ENCODE measurements at regions not wholly inside any gene's neighbourhood (a gene's known extent, or its start where the extent isn't known, plus 50 kb on each side); places are given as distances from the start of the nearest gene placed in this dataset.

DNA sequence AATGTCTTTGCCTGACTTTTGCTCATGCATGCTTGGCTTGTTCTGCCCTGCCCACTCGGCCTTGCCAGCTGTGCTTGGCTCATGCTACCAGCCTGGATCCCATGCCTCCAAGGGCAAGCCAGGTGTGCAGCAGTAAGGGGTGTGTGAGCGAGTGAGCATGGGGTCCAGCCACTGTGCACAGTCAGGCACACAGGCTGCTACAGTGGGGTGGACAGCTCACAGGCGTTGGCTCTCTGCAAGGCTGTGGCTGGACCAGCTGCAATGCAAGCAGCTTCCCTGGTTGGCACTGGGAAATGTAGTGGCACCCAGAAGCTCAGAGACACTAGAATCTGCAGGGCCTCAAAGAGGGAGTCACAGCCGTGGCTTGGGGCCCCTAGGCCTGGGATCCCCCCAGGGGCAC, 529.7 kb downstream of the DSC3 start:
- DNase-seq: no peak

- no peak for DNase-seq
These were observed 531.7 kb downstream of the DSC3 start for GRCh38 chr18:30510882-30511281.

DNA sequence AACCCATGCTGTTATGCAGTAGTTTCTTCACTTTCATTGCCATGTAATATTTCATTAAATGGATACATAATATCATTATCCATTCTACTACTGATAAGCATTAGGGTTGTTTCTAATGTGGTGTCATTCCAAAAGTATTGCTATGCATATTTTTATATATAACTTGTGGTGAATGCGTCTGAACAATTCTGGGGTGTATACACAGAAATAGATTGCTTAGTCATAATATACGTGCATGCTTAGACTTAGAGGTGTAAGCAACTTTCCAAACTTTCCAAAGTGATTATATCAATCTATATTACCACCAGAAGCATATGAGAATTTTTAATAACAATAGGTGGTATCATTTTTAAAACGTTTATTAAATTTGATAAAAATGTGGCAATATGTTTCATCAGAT, 540.9 kb downstream of the DSC3 start:
- no peak for DNase-seq

- no peak for DNase-seq
These were observed 542.1 kb downstream of the DSC3 start for GRCh38 chr18:30500240-30500945.

GRCh38 chr18:30499721-30500120, 542.8 kb downstream of the DSC3 start:
- DNase-seq: no peak

DNA sequence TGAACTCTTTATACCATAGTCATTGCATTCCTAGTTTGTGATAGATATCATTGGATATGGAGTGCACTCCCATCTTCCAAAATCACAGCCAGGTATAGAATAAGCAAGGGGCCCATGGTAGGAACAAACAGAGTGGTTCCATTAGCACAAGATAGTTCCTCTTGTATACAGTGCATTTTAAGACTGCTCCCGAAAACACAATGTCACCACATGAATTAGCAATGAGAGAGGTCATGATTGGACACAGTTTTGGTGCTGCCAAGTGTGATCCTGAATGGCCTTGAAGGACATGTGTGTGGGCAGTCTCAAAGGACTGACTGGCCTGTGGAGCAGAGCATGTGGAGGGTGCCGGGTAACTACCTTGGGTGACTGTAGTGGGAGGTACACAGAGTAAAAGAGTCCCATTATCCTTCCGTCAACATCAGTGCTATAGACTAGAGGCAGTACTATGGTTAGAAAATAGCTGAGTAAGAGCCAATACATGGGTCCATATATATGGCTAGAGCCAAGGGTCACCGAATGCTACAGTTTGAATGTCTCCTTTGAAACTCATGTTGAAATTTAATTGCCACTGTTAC, 549.9 kb downstream of the DSC3 start:
- DNase-seq: no peak

DNA sequence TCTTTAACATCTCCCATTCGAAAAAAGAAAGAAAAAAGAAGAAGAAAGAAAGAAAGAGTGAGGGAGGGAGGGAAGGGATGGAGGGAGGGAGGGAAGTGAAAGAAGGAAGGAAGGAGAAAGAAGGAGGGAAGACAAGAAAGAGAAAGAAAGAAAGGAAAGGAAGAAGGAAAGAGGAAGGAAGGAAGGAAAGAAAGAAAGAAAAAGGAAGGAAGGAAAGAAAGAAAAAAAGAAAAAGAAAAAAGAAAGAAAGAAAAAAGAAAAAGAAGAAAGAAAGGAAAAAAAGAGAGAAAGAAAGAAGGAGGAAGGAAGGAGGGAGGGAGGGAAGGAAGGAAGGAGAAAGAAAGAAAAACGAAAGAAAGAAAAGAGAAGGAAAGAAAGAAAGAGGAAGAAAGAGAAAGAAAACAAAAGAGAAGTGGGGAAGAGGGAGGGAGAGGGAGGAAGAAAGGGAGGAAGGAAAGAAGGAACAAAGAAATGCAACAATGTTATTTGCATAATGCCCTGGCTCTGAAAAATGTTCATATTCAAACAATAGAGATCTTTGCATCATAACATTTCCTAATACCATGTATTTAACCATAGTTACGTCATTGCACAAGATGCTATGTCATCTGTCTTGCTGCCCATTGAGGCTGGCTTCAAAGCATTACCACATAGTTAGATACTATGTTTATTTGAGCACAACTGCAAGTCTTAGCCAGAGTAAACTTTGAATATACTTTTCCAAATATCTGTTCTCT, 550.6 kb downstream of the DSC3 start:
- no peak for DNase-seq

DNA sequence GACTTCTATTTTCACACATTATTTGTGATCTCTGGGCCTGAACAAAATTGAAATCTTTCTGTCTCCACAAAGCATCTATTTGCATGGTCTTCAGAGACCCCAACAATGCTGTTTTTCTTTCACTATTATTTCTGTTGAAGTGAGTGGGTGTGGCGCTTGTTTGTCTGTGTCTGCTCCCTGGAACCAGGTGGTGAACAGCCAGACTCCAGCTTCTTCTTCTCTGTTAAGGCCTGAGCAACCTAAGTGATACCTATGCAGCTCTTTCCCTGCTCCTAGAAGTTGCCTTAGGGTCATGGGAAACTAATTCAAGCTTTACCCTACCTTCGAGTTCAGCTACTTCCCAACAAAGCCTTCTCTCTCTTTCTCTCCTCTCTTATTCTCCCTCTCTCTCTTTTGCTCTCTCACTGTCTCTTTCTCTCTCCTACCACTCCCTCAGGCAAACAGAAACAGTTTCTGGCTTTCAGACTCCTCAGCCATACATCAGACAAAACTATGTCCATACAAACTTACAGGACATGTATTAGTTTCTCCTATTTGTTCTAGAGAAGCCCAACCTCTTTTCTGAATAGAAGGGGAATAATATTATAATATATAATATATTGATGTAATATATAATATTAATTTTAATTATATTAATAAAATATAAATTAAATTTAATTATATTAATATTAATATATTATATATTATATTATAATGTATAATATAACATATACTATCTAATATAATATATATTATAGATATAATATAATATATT, 552.5 kb downstream of the DSC3 start:
- DNase-seq: no peak

- DNase-seq: no peak
These were observed 554.6 kb downstream of the DSC3 start for GRCh38 chr18:30487962-30488361.

DNA sequence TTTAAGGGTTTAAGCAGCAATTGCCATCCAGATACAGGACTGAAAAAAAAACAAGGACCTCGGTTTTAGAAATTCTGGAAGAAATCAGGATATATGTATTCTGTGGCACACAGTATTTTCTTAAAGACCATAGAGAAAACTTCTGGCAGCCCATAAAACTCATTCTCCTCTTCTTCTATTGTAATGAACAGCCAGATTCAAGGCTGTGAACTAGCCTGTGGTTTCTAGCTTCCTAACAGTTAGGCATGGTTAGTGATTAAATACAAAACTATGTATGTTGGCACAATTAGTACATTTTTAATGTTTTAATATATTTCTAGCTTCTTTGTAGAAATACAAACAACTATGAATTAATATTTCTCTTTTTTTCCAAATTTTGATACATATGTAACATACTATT, 555.7 kb downstream of the DSC3 start:
- no peak for DNase-seq

GRCh38 chr18:30485078-30485477, 557.5 kb downstream of the DSC3 start:
- DNase-seq: no peak

DNA sequence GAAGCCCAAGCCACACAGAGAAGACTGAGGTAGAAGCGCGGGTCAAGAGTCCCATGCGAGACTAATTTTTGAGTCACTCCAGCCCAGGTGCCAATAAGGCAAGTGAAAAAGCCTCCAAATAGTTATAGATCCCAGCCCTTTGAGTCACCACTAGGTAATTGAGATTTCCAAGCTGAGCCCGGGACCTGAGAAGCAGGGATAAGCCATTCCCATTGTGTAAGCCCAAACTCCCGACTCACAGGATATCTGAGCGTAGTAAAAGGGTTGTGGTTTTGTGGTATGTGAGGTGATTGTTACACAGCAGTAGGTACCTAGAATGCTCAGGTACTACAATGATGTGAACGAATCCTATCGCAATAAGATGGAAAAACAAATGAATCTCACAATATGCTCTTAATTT, 560.7 kb downstream of the DSC3 start:
- no peak for DNase-seq

GRCh38 chr18:30469091-30469490, 573.5 kb downstream of the DSC3 start:
- no peak for DNase-seq

DNA sequence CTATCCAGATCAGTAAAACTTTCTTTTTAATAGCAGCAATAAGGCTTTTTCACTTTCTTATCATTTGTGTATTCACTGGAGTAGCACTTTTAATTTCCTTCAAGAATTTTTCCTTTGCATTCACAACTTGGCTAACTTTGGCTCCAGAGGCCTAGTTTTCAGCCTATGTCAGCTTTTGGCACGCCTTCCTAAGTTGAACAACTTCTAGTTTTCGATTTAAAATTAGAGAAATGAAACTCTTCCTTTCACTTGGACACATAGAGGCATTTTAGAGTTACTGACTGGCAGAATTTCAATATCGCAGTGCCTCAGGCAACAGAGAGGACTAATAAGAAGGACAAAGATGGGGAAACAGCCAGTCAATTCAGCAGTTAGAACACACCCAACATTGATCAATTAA, 577.4 kb downstream of the DSC3 start:
- no peak for DNase-seq

DNA sequence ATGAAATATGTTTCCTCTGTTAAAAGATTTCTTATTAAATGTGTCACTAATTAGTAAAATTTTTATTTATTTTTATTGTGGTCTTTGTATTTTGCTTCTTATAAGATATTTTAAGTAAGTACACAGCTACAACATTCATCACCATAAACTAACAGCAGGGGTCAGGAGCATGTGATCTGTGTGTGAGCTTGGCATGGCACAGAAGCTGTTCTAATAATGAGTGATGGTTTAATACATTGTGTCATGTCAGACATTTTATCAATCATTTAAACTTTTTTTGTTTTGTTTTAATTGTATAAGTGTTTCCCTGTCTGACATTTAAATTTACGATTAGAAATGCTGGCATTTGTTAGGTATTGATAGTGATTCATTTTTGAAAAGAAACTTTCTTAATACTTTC, 585.4 kb downstream of the DSC3 start:
- DNase-seq: no peak

DNA sequence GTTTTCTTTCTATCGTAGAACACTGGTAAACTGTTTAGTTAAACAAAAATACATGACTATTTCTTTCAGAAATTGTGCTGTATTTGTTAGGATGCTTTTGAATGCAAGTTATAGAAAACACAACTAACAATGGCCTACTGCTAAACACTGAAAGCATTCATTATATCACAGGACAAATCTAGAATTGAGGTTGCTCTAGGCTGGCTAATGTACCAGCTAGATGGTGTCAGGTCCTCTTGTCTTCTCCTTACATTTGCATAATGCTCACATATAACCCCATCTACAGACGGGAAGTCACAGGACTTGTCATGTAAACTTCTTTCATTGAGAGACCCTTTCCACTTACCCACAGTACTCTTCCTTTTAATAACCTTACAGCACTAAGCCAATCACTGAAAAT, 586.8 kb downstream of the DSC3 start:
- DNase-seq: no peak

DNA sequence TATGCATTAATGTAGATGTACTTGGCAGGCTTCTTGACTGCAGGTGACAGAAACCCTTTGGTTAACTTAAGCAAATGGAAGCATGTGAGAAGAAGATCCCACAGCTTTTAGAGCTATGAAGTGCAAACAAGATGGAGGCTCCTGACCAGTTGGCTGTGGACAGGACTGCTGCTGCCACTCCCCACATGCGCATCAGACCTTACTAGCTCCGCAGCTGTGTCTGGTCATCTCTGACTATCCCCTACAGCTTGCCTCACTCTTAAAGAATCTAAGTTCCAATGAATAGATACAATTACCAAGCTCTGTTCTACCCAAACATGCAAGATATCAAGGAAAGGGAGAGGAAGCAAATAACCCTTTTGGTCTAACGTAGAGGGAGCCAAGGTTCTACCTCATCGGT, 587.6 kb downstream of the DSC3 start:
- DNase-seq: no peak

GRCh38 chr18:30451981-30452380, 590.6 kb downstream of the DSC3 start:
- no peak for DNase-seq

GRCh38 chr18:30450927-30451326, 591.6 kb downstream of the DSC3 start:
- no peak for DNase-seq

DNA sequence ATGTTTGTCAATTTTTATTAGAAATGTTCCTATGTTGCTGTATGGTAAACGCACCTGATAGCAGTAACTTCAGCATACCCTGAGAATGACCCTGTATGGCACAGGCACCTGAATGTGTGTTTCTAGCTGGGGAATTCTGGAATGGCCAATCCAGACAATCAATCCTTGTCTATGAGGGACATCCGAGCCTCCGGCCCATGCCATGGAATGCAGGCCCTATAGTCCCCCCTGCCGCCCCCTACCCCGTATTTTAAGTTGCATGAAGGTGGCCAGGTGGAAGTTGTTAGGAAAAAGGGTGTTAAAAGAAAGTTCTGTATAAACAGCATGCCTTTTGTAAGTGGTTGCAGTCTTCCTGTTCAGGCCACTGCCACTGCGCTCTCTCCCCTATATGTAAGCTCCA, 595.9 kb downstream of the DSC3 start:
- DNase-seq: no peak

GRCh38 chr18:30444544-30444943, 598.0 kb downstream of the DSC3 start:
- DNase-seq: no peak

DNA sequence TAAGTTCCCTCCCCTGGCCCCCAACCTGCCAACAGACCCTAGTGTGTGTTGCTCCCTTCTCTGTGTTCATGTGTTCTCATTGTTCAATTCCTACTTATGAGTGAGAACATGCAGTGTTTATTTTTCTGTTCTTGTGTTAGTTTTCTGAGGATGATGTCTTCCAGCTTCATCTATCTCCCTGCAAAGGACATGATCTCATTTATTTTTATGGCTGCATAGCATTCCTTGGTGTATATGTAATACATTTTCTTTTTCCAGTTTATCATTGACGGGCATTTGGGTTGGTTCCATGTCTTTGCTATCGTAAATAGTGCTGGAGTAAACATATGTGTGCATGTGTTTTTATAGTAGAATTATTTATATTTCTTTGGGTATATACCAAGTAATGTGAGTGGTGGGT, 602.2 kb downstream of the DSC3 start:
- no peak for DNase-seq

DNA sequence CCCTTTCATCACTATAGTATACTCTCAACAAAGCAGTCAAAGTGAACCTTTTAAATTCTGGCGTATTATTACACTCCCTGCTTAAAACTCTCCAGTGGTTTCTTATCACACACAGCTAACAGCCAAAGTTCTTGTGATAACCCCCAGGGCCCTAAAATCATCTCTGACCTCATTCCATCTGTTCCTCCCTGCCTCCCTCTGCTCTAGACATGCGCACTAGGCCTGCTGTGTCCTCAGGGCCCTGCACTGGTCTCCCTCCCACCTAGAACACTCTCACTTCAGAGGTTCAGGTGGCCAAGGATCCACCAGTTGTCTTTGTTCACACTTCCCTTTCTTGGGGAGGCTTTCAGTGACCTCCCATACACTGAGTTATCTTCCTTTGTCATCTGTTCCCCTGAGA, 603.4 kb downstream of the DSC3 start:
- no peak for DNase-seq

DNA sequence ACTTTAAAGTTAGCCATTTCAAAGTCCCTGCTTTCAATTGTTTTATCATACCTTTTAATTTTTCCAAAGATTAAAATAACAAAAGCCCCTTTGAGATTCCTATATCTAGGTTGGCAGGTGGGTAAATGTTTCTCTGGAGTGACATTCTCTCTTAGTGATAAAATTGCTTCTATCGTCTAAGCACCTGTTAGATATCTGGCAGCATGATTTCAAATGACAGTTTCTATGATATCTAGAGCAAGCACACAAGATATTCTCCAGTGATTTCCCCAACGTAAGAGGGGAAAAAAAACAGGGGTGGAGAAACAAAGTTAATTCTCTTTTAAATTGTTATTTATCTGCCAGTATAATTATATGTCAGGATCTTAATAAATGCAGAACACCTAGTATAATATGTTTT, 610.2 kb downstream of the DSC3 start:
- no peak for DNase-seq
